ENCODE measurements at regions not wholly inside any gene's neighbourhood (a gene's known extent, or its start where the extent isn't known, plus 50 kb on each side); places are given as distances from the start of the nearest gene placed in this dataset.
"Not testable (repeated sequence)": the region's sequence is repeated elsewhere in the genome, so short reads cannot be mapped to it uniquely, and the experiment has no call there.

DNA sequence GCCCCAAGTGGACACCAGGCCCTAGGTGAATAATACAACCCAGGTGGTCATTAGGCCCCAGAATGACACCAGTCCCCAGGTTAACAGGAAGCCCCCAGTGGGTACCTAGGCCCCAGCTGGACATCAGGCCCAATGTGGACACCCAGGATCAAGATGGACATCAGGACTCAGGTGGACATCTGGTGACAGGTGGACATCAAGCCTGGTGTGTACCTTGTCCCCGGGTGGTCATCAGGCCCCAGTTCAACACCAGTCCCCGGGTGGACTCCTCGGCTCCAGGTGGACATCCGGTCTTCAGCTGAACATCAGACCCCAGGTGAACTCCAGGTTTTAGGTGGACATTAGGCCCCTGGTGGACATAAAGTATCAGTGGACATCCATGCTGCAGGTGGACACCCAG, 524.6 kb downstream of the FOXD4L4 start:
- H3K9me3 ChIP-seq; DNase-seq; H3K27me3 ChIP-seq; H3K4me3 ChIP-seq; intact Hi-C loops (cut with DNase I); H3K27ac ChIP-seq; H3K4me1 ChIP-seq; ATAC-seq; H3K36me3 ChIP-seq: not testable (repeated sequence)

DNA sequence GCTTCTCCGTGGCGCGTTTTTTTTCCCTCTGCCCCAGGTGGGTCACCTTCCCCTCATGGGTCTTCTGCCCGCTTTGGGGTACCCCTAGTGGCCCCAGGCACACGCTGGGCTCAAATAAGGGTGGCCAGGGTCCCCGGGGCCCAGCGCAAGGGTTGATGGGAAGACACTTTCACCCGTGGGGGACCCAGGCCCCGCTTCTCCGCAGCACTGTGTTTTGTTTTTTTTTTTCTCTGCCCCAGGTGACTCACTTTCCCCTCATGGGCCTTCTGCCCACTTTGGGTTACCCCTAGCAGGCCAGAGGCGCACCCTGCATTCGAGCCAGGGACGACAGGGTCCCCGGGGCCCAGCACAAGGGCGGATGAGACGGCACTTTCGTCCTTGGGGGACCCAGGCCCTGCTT, 526.7 kb downstream of the FOXD4L4 start:
- ATAC-seq, DNase-seq: not testable (repeated sequence)

DNA sequence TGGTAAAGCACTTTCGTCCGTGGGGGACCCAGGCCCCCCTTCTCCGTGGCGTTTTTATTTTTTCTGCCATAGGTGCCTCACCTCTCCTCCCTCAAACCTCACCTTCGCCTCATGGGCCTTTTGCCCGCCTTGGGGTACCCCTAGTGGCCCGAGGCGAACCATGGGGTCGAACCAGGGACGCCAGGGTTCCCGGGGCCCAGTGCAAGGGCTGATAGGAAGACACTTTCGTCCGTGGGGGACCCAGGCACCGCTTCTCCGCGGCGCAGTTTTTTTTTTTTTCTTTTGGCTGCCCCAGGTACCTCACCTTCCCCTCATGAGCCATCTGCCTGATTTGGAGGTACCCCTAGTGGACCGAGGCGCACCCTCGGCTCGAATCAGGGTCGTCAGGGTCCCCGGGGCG, 527.8 kb downstream of the FOXD4L4 start:
- H3K4me3 ChIP-seq; H3K9me3 ChIP-seq; DNase-seq; intact Hi-C loops (cut with DNase I); H3K27ac ChIP-seq; ATAC-seq; H3K36me3 ChIP-seq; H3K4me1 ChIP-seq; H3K27me3 ChIP-seq: not testable (repeated sequence)

More for the DNA sequence above, 526.7 kb downstream of the FOXD4L4 start:
- H3K4me1 ChIP-seq; H3K4me3 ChIP-seq; H3K36me3 ChIP-seq; H3K27me3 ChIP-seq; H3K9me3 ChIP-seq; intact Hi-C loops (cut with DNase I); H3K27ac ChIP-seq: not testable (repeated sequence)

DNA sequence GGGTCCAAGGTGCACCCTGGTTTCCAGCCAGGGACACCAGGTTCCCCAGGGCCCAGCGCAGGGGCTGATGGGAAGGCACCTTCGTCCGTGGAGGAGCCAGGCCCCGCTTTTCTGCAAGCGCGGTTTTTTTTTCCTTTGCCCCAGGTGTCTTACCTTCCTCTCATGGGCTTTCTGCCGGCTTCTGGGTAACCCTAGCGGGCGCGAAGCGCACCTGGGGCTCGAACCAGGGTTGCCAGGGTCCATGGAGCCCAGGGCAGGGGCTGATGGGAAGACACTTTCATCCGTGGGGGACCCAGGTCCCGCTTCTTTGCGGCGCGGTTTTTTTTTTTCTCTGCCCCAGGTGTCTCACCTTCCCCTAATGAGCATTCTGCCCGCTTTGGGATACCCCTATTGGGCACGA, 529.3 kb downstream of the FOXD4L4 start:
- H3K27ac ChIP-seq; intact Hi-C loops (cut with DNase I); ATAC-seq; H3K4me1 ChIP-seq; DNase-seq; H3K27me3 ChIP-seq; H3K9me3 ChIP-seq; H3K36me3 ChIP-seq: not testable (repeated sequence)
- H3K4me3 ChIP-seq = peak overlapping the region; percentile 14

DNA sequence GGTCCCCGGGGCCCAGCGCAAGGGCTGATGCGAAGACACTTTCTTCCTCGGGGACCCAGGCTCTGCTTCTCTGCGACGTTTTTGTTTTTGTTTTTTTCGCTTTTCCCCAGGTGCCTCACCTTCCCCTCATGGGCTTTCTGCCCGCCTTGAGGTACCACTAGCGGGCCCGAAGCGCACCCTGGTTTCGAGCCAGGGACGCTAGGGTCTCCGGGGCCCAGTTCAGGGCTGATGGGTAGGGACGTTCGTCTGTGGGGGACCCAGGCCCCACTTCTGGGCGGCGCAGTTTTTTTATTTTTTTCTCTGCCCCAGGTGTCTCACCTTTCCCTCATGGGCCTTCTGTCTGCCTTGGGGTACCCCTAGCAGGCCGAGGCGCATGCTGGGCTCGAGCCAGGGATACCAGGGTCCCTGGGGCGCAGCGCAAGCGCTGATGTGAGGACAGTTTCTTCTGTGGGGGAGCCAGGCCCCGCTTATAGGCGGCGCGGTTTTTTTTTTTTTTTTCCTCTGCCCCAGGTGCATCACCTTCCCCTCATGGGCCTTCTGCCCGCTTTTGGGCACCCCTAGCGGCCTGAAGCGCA, 530.0 kb downstream of the FOXD4L4 start:
- H3K9me3 ChIP-seq; ATAC-seq; H3K27me3 ChIP-seq; H3K27ac ChIP-seq; H3K4me3 ChIP-seq; H3K36me3 ChIP-seq; DNase-seq; H3K4me1 ChIP-seq; intact Hi-C loops (cut with DNase I): not testable (repeated sequence)

DNA sequence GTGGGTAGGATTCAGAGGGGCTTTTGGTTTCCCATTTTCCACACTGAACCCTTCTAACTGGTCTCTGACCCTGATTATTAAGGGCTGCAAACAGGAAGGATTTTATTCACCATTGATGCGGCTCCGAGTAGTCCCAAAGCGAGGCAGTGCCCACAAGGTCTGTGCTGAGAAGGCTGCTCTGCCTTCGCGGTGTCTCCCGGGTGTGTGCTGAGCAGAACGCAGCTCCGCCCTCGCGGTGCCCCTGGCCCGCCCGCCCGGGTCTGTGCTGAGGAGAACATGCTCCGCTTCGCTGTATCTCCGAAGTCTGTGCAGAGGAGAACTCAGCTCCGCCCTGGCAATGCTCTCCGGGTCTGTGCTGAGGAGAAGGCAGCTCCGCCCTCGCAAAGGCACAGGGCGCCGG, 530.7 kb downstream of the FOXD4L4 start:
- H3K4me3 ChIP-seq; H3K4me1 ChIP-seq; H3K9me3 ChIP-seq; H3K27ac ChIP-seq; ATAC-seq; intact Hi-C loops (cut with DNase I); DNase-seq; H3K36me3 ChIP-seq; H3K27me3 ChIP-seq: not testable (repeated sequence)

DNA sequence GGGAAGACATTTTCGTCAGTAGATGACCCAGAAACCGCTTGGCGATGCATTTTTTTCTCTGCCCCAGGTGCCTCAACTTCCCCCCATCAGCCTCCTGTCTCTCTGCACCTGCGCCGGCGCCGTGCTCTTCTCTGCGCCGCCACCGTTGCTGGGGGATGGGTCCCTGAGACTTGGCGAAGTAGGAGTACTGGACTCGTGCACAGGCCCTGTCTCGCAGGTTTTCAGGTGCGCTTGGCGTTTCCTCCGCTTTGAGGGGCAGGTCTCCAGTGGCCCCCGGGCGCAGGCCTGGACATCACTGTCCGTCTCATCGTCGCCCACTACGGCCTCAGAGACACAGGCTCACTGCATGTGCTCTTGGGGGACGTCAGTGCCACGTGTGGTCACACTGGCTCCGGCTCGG, 532.1 kb downstream of the FOXD4L4 start:
- intact Hi-C loops (cut with DNase I) = not testable (repeated sequence)

DNA sequence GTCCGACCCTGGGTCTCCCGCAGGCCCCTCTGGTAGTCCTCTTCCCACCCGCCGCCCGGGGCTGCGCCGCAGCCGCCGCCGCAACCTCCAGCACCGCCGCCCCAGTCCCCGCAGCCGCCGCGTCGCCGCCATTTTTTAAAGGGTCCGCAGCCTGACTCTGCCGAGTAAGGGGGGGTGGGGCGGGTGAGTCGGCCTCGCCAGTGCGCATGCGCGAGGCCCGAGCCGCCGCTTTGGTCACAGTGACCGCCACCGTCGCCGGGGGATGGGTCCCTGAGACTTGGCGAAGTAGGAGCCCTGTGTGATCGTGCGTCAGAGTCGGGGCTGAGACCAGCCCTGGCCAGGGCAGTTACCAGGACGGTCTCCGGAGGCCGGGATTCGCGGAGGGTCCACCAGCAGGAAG, 532.8 kb downstream of the FOXD4L4 start:
- H3K4me1 ChIP-seq; H3K36me3 ChIP-seq; intact Hi-C loops (cut with DNase I); H3K9me3 ChIP-seq; H3K27me3 ChIP-seq: not testable (repeated sequence)
- Histone ChIP-seq H3K4me3 (peak overlapping the region; percentile 54), H3K27ac (peak overlapping the region; percentile 76)
- DNase-seq (peak; percentile 94), ATAC-seq (peak; percentile 65)

More for the DNA sequence above, 532.1 kb downstream of the FOXD4L4 start:
- not testable (repeated sequence) for H3K36me3 ChIP-seq, H3K4me1 ChIP-seq, H3K9me3 ChIP-seq, H3K27ac ChIP-seq, DNase-seq, ATAC-seq, H3K27me3 ChIP-seq
- peak overlapping the region; percentile 23 for H3K4me3 ChIP-seq

DNA sequence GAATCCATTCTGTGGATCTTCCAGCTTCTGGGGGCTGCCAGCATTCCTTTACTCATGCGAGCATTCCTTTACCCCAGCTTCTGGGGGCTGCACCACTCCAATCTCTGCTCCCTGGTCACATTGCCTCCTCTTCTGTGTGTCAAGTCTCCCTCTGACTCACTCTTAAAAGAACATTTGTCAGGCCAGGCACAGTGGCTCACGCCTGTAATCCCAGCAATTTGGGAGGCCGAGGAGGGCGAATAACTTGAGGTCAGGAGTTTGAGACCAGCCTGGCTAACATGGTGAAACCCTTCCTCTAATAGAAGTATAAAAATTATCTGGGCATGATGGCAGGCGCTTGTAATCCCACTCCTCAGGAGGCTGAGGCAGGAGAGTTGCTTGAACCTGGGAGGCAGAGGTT, 541.9 kb downstream of the FOXD4L4 start:
- H3K9me3 ChIP-seq; H3K27me3 ChIP-seq; H3K36me3 ChIP-seq; DNase-seq; H3K4me1 ChIP-seq; ATAC-seq; intact Hi-C loops (cut with DNase I); H3K4me3 ChIP-seq; H3K27ac ChIP-seq: not testable (repeated sequence)
